WTC11 (cell line): ENCODE measurements at regions not wholly inside any gene's neighbourhood (a gene's known extent, or its start where the extent isn't known, plus 50 kb on each side); places are given as distances from the start of the nearest gene placed in this dataset.

Experiments used
- ATAC-seq: fragments of 200-7000 bp; cut with Tn5 transposase; 2 replicates; pipeline ENCODE4 v1.10.0; 2021; ENCODE audit warnings: mild to moderate bottlenecking, moderate library complexity
- CTCF ChIA-PET: fragments of 300-600 bp; sonication (Branson Sonifier 250); formaldehyde crosslinking; loops from one replicate; lab custom pipeline; 2021; ENCODE audit warnings: antibody characterized with exemption; lab: Charles Lee
- POLR2A ChIA-PET: fragments of 350-600 bp; sonication (Branson Sonifier 250); formaldehyde crosslinking; loops from one replicate; lab custom pipeline; 2021; ENCODE audit warnings: antibody characterized with exemption; lab: Charles Lee
- DNase-seq: peaks from one replicate; pipeline ENCODE4 v3.0.0; 2021; ENCODE audit warnings: low spot score
- H3K27ac Mint-ChIP-seq: 2 replicates; pipeline ENCODE4 v1.8.0; 2021; ENCODE audit warnings: mixed read lengths
- H3K27me3 Mint-ChIP-seq: 2 replicates; pipeline ENCODE4 v1.8.0; 2021; ENCODE audit warnings: low read depth, mild to moderate bottlenecking, moderate library complexity, mixed read lengths
- H3K36me3 Mint-ChIP-seq: 2 replicates; pipeline ENCODE4 v1.8.0; 2021; ENCODE audit warnings: mixed read lengths
- H3K4me1 Mint-ChIP-seq: 2 replicates; pipeline ENCODE4 v1.8.0; 2022; ENCODE audit warnings: mixed read lengths
- H3K4me3 Mint-ChIP-seq: 2 replicates; pipeline ENCODE4 v1.8.0; 2021; ENCODE audit warnings: mild to moderate bottlenecking, moderate library complexity, mixed read lengths
- H3K9me3 Mint-ChIP-seq: 2 replicates; pipeline ENCODE4 v1.8.0; 2021; ENCODE audit warnings: mixed read lengths
- ARID4B ChIP-seq: sonication (generic); formaldehyde crosslinking; IDR thresholded peaks from 2 replicates; pipeline ENCODE4 v1.8.0; 2023; ENCODE audit warnings: missing genetic modification reagents, mild to moderate bottlenecking, borderline replicate concordance
- E2F5 ChIP-seq: sonication (generic); formaldehyde crosslinking; IDR thresholded peaks from 2 replicates; pipeline ENCODE4 v1.8.1; 2022; ENCODE audit warnings: mild to moderate bottlenecking, moderate library complexity, missing genetic modification reagents
- MYBL2 ChIP-seq: sonication (generic); formaldehyde crosslinking; IDR thresholded peaks from 2 replicates; pipeline ENCODE4 v1.8.1; 2023; ENCODE audit warnings: mild to moderate bottlenecking, moderate library complexity, missing genetic modification reagents
- PRDM15 ChIP-seq: sonication (generic); formaldehyde crosslinking; IDR thresholded peaks from 2 replicates; pipeline ENCODE4 v1.8.0; 2022; ENCODE audit warnings: missing genetic modification reagents
- RELA ChIP-seq: sonication (generic); formaldehyde crosslinking; IDR thresholded peaks from 2 replicates; pipeline ENCODE4 v1.8.1; 2022; ENCODE audit warnings: missing genetic modification reagents, mild to moderate bottlenecking, borderline replicate concordance
- RORB ChIP-seq: fragments of 250-450 bp; sonication (Bioruptor Pico); IDR thresholded peaks from 2 replicates; pipeline ENCODE4 v1.9.0; 2021; ENCODE audit warnings: mild to moderate bottlenecking
- TEAD4 ChIP-seq: sonication (generic); formaldehyde crosslinking; IDR thresholded peaks from 2 replicates; pipeline ENCODE4 v1.8.0; 2022; ENCODE audit warnings: mild to moderate bottlenecking, missing genetic modification reagents
- USF1 ChIP-seq: sonication (generic); formaldehyde crosslinking; IDR thresholded peaks from 2 replicates; pipeline ENCODE4 v1.8.0; 2022; ENCODE audit warnings: mild to moderate bottlenecking, missing genetic modification reagents
- USF2 ChIP-seq: sonication (generic); formaldehyde crosslinking; IDR thresholded peaks from 2 replicates; pipeline ENCODE4 v1.8.1; 2023; ENCODE audit warnings: mild to moderate bottlenecking, missing genetic modification reagents, moderate library complexity
- ZNF317 ChIP-seq: sonication (generic); formaldehyde crosslinking; IDR thresholded peaks from 2 replicates; pipeline ENCODE4 v1.8.1; 2023; ENCODE audit warnings: low read depth, mild to moderate bottlenecking, moderate library complexity, missing genetic modification reagents, borderline replicate concordance
- ZNF423 ChIP-seq: fragments of 250-450 bp; sonication (Bioruptor Pico); IDR thresholded peaks from 2 replicates; pipeline ENCODE4 v2.1.2; 2022; ENCODE audit warnings: mild to moderate bottlenecking, moderate library complexity
- TF ChIP-seq, protein P1 (sequence below): sonication (generic); formaldehyde crosslinking; conservative IDR thresholded peaks from 2 replicates; pipeline ENCODE4 v1.8.1; 2023; ENCODE audit warnings: mild to moderate bottlenecking, low read depth, missing genetic modification reagents, moderate library complexity
- TF ChIP-seq, protein P2 (sequence below): sonication (generic); formaldehyde crosslinking; IDR thresholded peaks from 2 replicates; pipeline ENCODE4 v1.8.1; 2022; ENCODE audit warnings: missing genetic modification reagents, borderline replicate concordance

DNA sequence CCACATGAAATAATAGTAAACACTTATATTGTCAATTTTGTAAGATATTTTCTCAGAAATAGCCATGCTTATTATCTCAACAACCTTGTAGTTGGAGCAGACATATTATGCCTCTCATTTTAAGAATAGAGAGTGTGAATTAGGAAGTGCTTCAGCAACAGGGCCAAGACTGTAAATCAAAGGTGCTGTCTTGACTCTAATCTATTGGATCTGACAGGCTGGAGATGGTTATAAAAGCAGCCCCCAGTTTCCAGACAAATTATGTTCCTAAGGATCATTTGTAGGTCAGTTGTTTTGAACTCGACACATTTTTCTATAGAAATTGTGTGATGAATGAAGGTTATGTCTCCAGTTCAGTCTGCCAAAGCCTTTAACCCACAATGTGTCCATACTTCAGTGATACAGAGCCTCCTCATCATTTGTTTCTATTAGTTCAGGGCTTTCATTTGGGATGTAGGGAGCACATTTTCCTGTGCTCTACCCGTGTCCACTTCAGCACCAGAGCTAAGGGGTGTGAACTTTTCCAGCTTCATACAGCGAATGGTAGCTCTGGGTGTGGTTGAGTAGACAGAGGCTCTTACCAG is 284.8 kb upstream of the FBXO33 start (continued):
- TF ChIP-seq, protein P1, sequence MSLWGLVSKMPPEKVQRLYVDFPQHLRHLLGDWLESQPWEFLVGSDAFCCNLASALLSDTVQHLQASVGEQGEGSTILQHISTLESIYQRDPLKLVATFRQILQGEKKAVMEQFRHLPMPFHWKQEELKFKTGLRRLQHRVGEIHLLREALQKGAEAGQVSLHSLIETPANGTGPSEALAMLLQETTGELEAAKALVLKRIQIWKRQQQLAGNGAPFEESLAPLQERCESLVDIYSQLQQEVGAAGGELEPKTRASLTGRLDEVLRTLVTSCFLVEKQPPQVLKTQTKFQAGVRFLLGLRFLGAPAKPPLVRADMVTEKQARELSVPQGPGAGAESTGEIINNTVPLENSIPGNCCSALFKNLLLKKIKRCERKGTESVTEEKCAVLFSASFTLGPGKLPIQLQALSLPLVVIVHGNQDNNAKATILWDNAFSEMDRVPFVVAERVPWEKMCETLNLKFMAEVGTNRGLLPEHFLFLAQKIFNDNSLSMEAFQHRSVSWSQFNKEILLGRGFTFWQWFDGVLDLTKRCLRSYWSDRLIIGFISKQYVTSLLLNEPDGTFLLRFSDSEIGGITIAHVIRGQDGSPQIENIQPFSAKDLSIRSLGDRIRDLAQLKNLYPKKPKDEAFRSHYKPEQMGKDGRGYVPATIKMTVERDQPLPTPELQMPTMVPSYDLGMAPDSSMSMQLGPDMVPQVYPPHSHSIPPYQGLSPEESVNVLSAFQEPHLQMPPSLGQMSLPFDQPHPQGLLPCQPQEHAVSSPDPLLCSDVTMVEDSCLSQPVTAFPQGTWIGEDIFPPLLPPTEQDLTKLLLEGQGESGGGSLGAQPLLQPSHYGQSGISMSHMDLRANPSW (CRISPR knock-in tag) = no peak
- TF ChIP-seq MYBL2 (CRISPR knock-in tag) (no peak), E2F5 (CRISPR knock-in tag) (no peak), ZNF317 (CRISPR knock-in tag) (no peak), RELA (CRISPR knock-in tag) (no peak)

DNA sequence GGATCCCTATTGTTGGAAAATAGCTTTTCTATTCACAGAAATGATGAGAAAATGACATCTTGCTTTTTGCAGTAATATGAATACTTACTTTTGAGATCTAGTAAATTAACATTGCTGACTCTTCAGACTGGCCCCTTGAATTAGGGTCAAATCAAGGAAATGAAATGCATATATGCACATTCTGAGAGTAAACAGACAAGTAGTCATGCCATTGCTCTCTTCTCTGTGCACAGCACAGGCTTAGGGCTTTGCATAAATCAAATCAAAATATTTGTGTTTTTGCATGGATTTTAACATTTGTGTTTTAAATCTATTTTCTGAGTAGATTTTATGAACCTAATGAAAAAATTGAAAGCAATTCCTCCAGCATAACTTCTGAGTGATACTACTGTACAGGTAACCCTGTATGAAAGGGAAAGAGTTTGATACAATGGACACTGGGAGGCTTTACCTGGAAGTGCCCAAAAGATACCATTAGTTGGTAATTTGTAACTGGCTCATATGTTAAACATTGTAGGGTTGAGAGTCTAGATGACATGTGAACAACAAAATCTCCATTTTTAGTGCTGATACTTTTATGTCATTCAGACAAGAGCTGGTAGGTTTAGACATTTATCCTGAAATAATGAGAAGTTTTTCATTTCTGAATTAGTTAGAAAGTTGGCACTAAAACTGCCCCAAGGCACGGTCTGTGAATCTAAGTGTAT is 280.2 kb upstream of the FBXO33 start:
- ChIA-PET CTCF (no interaction called here), POLR2A (no interaction called here)
- DNase-seq = no peak
- Mint-ChIP-seq H3K4me3 (no peak overlapping the region), H3K4me1 (peaks cover 15% of the 10 kb centered on the region), H3K9me3 (peaks cover 19% of the 10 kb centered on the region), H3K36me3 (peaks cover 1% of the 10 kb centered on the region; the same call in 1 of the 2 replicates), H3K27me3 (no peaks in the 10 kb centered on the region)
- ATAC-seq = no peak
- TF ChIP-seq ARID4B = no peak
- TF ChIP-seq ZNF423 = no peak
- TF ChIP-seq, protein P2, sequence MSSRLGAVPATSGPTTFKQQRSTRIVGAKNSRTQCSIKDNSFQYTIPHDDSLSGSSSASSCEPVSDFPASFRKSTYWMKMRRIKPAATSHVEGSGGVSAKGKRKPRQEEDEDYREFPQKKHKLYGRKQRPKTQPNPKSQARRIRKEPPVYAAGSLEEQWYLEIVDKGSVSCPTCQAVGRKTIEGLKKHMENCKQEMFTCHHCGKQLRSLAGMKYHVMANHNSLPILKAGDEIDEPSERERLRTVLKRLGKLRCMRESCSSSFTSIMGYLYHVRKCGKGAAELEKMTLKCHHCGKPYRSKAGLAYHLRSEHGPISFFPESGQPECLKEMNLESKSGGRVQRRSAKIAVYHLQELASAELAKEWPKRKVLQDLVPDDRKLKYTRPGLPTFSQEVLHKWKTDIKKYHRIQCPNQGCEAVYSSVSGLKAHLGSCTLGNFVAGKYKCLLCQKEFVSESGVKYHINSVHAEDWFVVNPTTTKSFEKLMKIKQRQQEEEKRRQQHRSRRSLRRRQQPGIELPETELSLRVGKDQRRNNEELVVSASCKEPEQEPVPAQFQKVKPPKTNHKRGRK = no peak
- no peak for TF ChIP-seq USF1
- TF ChIP-seq USF2 = no peak
- TF ChIP-seq, all 79 proteins: peak for 0
- no peak overlapping the region for H3K27ac Mint-ChIP-seq

- H3K4me1 Mint-ChIP-seq = no peaks in the 10 kb centered on the region
- no peak overlapping the region for H3K4me3 Mint-ChIP-seq
- peaks cover 42% of the 10 kb centered on the region for H3K9me3 Mint-ChIP-seq
- ATAC-seq (no peak), DNase-seq (no peak)
- no peak overlapping the region for H3K27ac Mint-ChIP-seq
- POLR2A ChIA-PET = no interaction called here
- CTCF ChIA-PET = no interaction called here
- no peaks in the 10 kb centered on the region for H3K27me3 Mint-ChIP-seq
- peaks cover 25% of the 10 kb centered on the region for H3K36me3 Mint-ChIP-seq
- TF ChIP-seq RORB (CRISPR knock-in tag) (no peak), PRDM15 (no peak), TEAD4 (CRISPR knock-in tag) (no peak)
These were observed 272.4 kb upstream of the FBXO33 start for GRCh38 chr14:39704594-39704993.
